Hepatocyte (in vitro differentiated cells): ENCODE measurements at regions not wholly inside any gene's neighbourhood (a gene's known extent, or its start where the extent isn't known, plus 50 kb on each side); places are given as distances from the start of the nearest gene placed in this dataset.

ENCODE experiments used
- DNase-seq: peaks from one replicate; pipeline ENCODE4 v3.0.0-alpha.2; 2016; ENCODE audit warnings: low spot score
- H2AFZ ChIP-seq: fragments of 200-600 bp; sonication (generic); 2 replicates; pipeline ENCODE4 v1.6.0; 2016; ENCODE audit warnings: antibody characterized with exemption, mild to moderate bottlenecking
- H3K27ac ChIP-seq: fragments of 200-600 bp; sonication (generic); 2 replicates; pipeline ENCODE4 v1.5.1; 2016; ENCODE audit warnings: mild to moderate bottlenecking
- H3K27me3 ChIP-seq: fragments of 200-600 bp; sonication (generic); 2 replicates; pipeline ENCODE4 v1.6.1; 2016
- H3K36me3 ChIP-seq: fragments of 200-600 bp; sonication (generic); replicated peaks from 2 replicates; pipeline ENCODE4 v1.5.1; 2016; ENCODE audit warnings: low read depth; ENCODE audit not compliant: insufficient read depth
- H3K4me1 ChIP-seq: fragments of 200-600 bp; sonication (generic); 2 replicates; pipeline ENCODE4 v1.5.1; 2016; ENCODE audit warnings: mild to moderate bottlenecking, moderate library complexity; ENCODE audit not compliant: insufficient read depth
- H3K4me2 ChIP-seq: fragments of 200-600 bp; sonication (generic); 2 replicates; pipeline ENCODE4 v1.6.0; 2016
- H3K4me3 ChIP-seq: fragments of 200-600 bp; sonication (generic); 2 replicates; pipeline ENCODE4 v1.5.1; 2016; ENCODE audit warnings: mild to moderate bottlenecking
- H3K79me2 ChIP-seq: fragments of 200-600 bp; sonication (generic); 2 replicates; pipeline ENCODE4 v1.6.0; 2017; ENCODE audit warnings: mild to moderate bottlenecking
- H3K9me2 ChIP-seq: fragments of 200-600 bp; sonication (generic); replicated peaks from 2 replicates; pipeline ENCODE4 v1.6.0; 2017; ENCODE audit warnings: mild to moderate bottlenecking; ENCODE audit not compliant: insufficient read depth
- H3K9me3 ChIP-seq: fragments of 200-600 bp; sonication (generic); 2 replicates; pipeline ENCODE4 v1.5.1; 2016; ENCODE audit warnings: low read depth, mild to moderate bottlenecking
- H4K20me1 ChIP-seq: fragments of 200-600 bp; sonication (generic); 2 replicates; pipeline ENCODE4 v1.6.0; 2016; ENCODE audit warnings: mild to moderate bottlenecking; ENCODE audit not compliant: insufficient read depth, poor library complexity, severe bottlenecking
- CTCF ChIP-seq: fragments of 200-600 bp; sonication (generic); IDR thresholded peaks from 2 replicates; pipeline ENCODE4 v1.5.1; 2016; ENCODE audit warnings: antibody characterized with exemption, mild to moderate bottlenecking; ENCODE audit not compliant: poor library complexity
- EZH2 ChIP-seq: fragments of 200-600 bp; sonication (generic); IDR thresholded peaks from 2 replicates; pipeline ENCODE4 v1.6.1; 2016; ENCODE audit warnings: antibody characterized with exemption, mild to moderate bottlenecking, borderline replicate concordance
- EZH2phosphoT487 ChIP-seq: fragments of 200-600 bp; sonication (generic); IDR thresholded peaks from one replicate; pipeline ENCODE4 v1.6.1; 2018; ENCODE audit warnings: antibody characterized with exemption, mild to moderate bottlenecking, low read depth, moderate library complexity; ENCODE audit not compliant: unreplicated experiment, severe bottlenecking
- WGBS: methylation state at CpG from one replicate; pipeline ENCODE4 v1.1.6; 2016; ENCODE audit warnings: low lambda C conversion rate; ENCODE audit errors: missing lambda C conversion rate; 5-methylcytosine and 5-hydroxymethylcytosine counted together

- no peak for DNase-seq
- 65% methylated on average over 1 of the region's 1 CpG for WGBS
- Histone ChIP-seq H3K36me3 (no peaks in the 10 kb centered on the region), H3K27me3 (no peaks in the 10 kb centered on the region), H3K79me2 (no peaks in the 10 kb centered on the region), H3K9me2 (no peaks in the 10 kb centered on the region), H3K4me2 (no peak overlapping the region), H3K4me3 (no peak overlapping the region), H4K20me1 (no peaks in the 10 kb centered on the region), H3K4me1 (no peaks in the 10 kb centered on the region), H3K9me3 (no peaks in the 10 kb centered on the region), H2AFZ (no peak overlapping the region), H3K27ac (no peak overlapping the region)
- TF ChIP-seq CTCF: no peak
- TF ChIP-seq EZH2: no peak
- no peak for TF ChIP-seq EZH2phosphoT487
These were observed 117.8 kb downstream of the TES start for GRCh38 chr7:116328161-116328560.

- TF ChIP-seq EZH2phosphoT487 (no peak), EZH2 (no peak), CTCF (no peak)
- Histone ChIP-seq H3K36me3 (no peaks in the 10 kb centered on the region), H3K4me1 (no peaks in the 10 kb centered on the region), H3K27ac (no peak overlapping the region), H3K9me3 (no peaks in the 10 kb centered on the region), H3K79me2 (no peaks in the 10 kb centered on the region), H2AFZ (no peak overlapping the region), H3K9me2 (no peaks in the 10 kb centered on the region), H3K27me3 (no peaks in the 10 kb centered on the region), H4K20me1 (no peaks in the 10 kb centered on the region), H3K4me2 (no peak overlapping the region), H3K4me3 (no peak overlapping the region)
- WGBS: 75% methylated on average over 1 of the region's 1 CpG
- no peak for DNase-seq
These were observed 119.6 kb downstream of the TES start for GRCh38 chr7:116329686-116330503.

GRCh38 chr7:116331020-116331419, 120.7 kb downstream of the TES start:
- H3K4me3 ChIP-seq: no peak overlapping the region
- no peaks in the 10 kb centered on the region for H3K4me1 ChIP-seq
- H3K27me3 ChIP-seq: no peaks in the 10 kb centered on the region
- no peak overlapping the region for H2AFZ ChIP-seq
- H4K20me1 ChIP-seq: no peaks in the 10 kb centered on the region
- no peak for TF ChIP-seq EZH2phosphoT487
- no peak for TF ChIP-seq EZH2
- TF ChIP-seq CTCF: no peak
- no peak overlapping the region for H3K27ac ChIP-seq
- H3K36me3 ChIP-seq: no peaks in the 10 kb centered on the region
- no peaks in the 10 kb centered on the region for H3K79me2 ChIP-seq
- H3K4me2 ChIP-seq: no peak overlapping the region
- DNase-seq: no peak
- no peaks in the 10 kb centered on the region for H3K9me2 ChIP-seq
- no peaks in the 10 kb centered on the region for H3K9me3 ChIP-seq

- no peaks in the 10 kb centered on the region for H3K9me2 ChIP-seq
- no peak overlapping the region for H3K4me2 ChIP-seq
- H3K27me3 ChIP-seq: no peaks in the 10 kb centered on the region
- DNase-seq: no peak
- no peak overlapping the region for H3K27ac ChIP-seq
- H2AFZ ChIP-seq: no peak overlapping the region
- TF ChIP-seq CTCF: no peak
- TF ChIP-seq EZH2: no peak
- TF ChIP-seq EZH2phosphoT487: no peak
- 98% methylated on average over 3 of the region's 3 CpGs for WGBS
- no peaks in the 10 kb centered on the region for H3K9me3 ChIP-seq
- no peaks in the 10 kb centered on the region for H3K4me1 ChIP-seq
- no peaks in the 10 kb centered on the region for H3K36me3 ChIP-seq
- H4K20me1 ChIP-seq: no peaks in the 10 kb centered on the region
- no peaks in the 10 kb centered on the region for H3K79me2 ChIP-seq
- no peak overlapping the region for H3K4me3 ChIP-seq
These were observed 122.4 kb downstream of the TES start for GRCh38 chr7:116332766-116333165.
